Karpas-422 (cell line): ENCODE measurements at regions not wholly inside any gene's neighbourhood (a gene's known extent, or its start where the extent isn't known, plus 50 kb on each side); places are given as distances from the start of the nearest gene placed in this dataset.
A peak's percentile ranks its signal among the peaks of the same experiment; 100 is the strongest.

Experiments
- DNase-seq: peaks from one replicate; pipeline ENCODE4 v3.0.0-alpha.2; 2015
- H2AFZ ChIP-seq: fragments of 200-600 bp; sonication (generic); 2 replicates; pipeline ENCODE4 v1.6.1; 2014; ENCODE audit warnings: antibody characterized with exemption, low read length, mixed read lengths
- H3K27ac ChIP-seq: fragments of 200-600 bp; sonication (generic); 2 replicates; pipeline ENCODE4 v1.5.1; 2014; ENCODE audit warnings: mild to moderate bottlenecking, low read length, moderate library complexity
- H3K27me3 ChIP-seq: fragments of 200-600 bp; sonication (generic); 2 replicates; pipeline ENCODE4 v1.6.1; 2014; ENCODE audit warnings: low read length, mixed read lengths
- H3K36me3 ChIP-seq: fragments of 200-600 bp; sonication (generic); 2 replicates; pipeline ENCODE4 v1.6.1; 2014; ENCODE audit warnings: low read length, mixed read lengths; ENCODE audit not compliant: insufficient read depth
- H3K4me1 ChIP-seq: fragments of 200-600 bp; sonication (generic); 2 replicates; pipeline ENCODE4 v1.6.1; 2014; ENCODE audit warnings: mild to moderate bottlenecking, low read length, mixed read lengths
- H3K4me2 ChIP-seq: fragments of 200-600 bp; sonication (generic); 2 replicates; pipeline ENCODE4 v1.6.1; 2014; ENCODE audit warnings: low read length, low read depth, mild to moderate bottlenecking; ENCODE audit not compliant: poor library complexity, severe bottlenecking
- H3K4me3 ChIP-seq: fragments of 200-600 bp; sonication (generic); 2 replicates; pipeline ENCODE4 v1.5.1; 2014; ENCODE audit warnings: mild to moderate bottlenecking, antibody characterized with exemption, low read length, mixed read lengths
- H3K79me2 ChIP-seq: fragments of 200-600 bp; sonication (generic); 2 replicates; pipeline ENCODE4 v1.6.1; 2014; ENCODE audit warnings: mild to moderate bottlenecking, low read length, mixed read lengths
- H3K9ac ChIP-seq: fragments of 200-600 bp; sonication (generic); 2 replicates; pipeline ENCODE4 v1.6.0; 2014; ENCODE audit warnings: low read length
- H3K9me2 ChIP-seq: fragments of 200-600 bp; sonication (generic), shearing (Covaris generic); replicated peaks from 2 replicates; pipeline ENCODE4 v1.6.0; 2014; ENCODE audit warnings: mild to moderate bottlenecking, low read length, moderate library complexity; ENCODE audit not compliant: insufficient read depth
- H3K9me3 ChIP-seq: fragments of 300-700, 200-600 bp; sonication (generic); 2 replicates; pipeline ENCODE4 v1.6.1; 2014; ENCODE audit warnings: low read length, mixed read lengths
- H4K20me1 ChIP-seq: fragments of 200-600 bp; sonication (generic); 2 replicates; pipeline ENCODE4 v1.6.1; 2014; ENCODE audit warnings: mild to moderate bottlenecking, antibody characterized with exemption, low read length, low read depth; ENCODE audit not compliant: insufficient read depth

DNA sequence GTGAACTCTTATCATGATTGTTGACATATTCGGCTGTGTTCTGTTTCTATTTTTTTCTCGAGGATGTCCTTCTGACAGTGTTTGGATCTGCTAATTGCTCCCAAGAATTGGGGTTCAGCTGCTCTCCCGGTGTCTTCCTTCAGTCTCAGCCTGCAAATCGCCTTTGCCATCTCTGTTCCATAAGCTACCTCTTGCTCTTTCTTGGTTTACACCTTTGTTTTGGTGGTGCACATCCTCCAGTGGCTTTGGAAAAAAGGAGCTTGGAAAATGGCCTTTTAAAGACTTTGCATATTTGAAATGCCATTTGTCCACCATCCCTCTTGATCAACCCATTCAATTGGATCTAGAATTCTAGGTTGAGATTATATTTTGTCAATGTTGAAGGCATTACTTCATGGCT is 137.2 kb downstream of the URI1 start:
- H3K9ac ChIP-seq, result no peak overlapping the region
- H3K9me2 ChIP-seq, result no peaks in the 10 kb centered on the region
- no peaks in the 10 kb centered on the region for H3K36me3 ChIP-seq
- no peak overlapping the region for H3K4me2 ChIP-seq
- H2AFZ ChIP-seq, result no peak overlapping the region
- no peaks in the 10 kb centered on the region for H4K20me1 ChIP-seq
- peaks cover 23% of the 10 kb centered on the region for H3K4me1 ChIP-seq
- no peak for DNase-seq
- H3K4me3 ChIP-seq, result no peak overlapping the region
- H3K27me3 ChIP-seq, result no peaks in the 10 kb centered on the region
- H3K79me2 ChIP-seq, result no peaks in the 10 kb centered on the region
- H3K27ac ChIP-seq, result no peak overlapping the region
- no peaks in the 10 kb centered on the region for H3K9me3 ChIP-seq

DNA sequence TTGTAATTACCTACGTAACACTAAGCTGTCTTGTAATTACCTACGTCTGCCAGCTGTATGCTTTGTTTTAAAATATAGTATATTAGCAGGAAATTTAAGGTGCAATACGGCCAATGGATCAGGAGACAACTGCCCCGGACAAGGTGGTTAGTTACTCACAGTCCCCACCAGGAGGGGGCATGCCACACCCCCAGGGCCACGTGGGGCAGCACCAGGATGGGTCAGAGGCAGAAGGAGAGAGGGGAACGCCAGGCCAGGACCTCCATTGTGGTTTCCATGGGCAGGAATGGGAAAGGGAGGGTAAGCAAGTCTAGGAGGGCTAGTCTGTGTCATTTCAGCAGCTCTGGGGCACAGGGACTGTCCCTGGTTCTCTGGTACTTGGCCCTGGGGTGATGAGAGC is 140.1 kb downstream of the URI1 start:
- Histone ChIP-seq H3K9ac (no peak overlapping the region), H3K4me1 (peaks cover 17% of the 10 kb centered on the region), H3K9me2 (no peaks in the 10 kb centered on the region), H2AFZ (no peak overlapping the region), H3K27me3 (no peaks in the 10 kb centered on the region), H3K79me2 (no peaks in the 10 kb centered on the region), H3K27ac (no peak overlapping the region), H3K36me3 (no peaks in the 10 kb centered on the region), H3K9me3 (no peaks in the 10 kb centered on the region), H4K20me1 (no peaks in the 10 kb centered on the region), H3K4me3 (no peak overlapping the region), H3K4me2 (no peak overlapping the region)
- DNase-seq, result no peak

DNA sequence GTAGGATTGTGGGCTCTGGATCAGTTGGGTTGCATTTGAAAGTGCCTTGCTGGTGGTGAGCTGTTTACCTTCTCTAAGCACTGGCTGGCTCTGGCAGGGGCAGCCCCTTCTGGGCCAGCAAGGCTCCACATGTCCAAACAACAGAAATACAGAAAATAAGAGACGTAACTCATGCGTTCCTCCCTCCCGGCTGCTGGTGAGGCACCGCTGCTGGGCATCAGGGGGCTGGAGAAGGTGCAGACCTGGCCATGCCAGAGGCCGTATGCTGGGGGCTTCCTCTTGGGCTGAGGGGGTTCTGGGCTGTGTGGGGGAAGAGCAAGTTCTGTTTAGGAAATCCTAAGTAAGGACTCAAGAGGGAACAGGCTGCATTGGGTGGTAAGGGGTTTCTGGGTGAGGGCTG is 140.6 kb downstream of the URI1 start:
- Histone ChIP-seq H3K9me2 (no peaks in the 10 kb centered on the region), H3K27me3 (no peaks in the 10 kb centered on the region), H4K20me1 (no peaks in the 10 kb centered on the region)

GRCh38 chr19:30083125-30083681 is 141.2 kb downstream of the URI1 start:
- no peaks in the 10 kb centered on the region for H3K9me3 ChIP-seq
- no peak overlapping the region for H3K27ac ChIP-seq
- no peak overlapping the region for H3K4me3 ChIP-seq
- H3K4me2 ChIP-seq, result no peak overlapping the region
- no peaks in the 10 kb centered on the region for H3K36me3 ChIP-seq
- H3K79me2 ChIP-seq, result no peaks in the 10 kb centered on the region
- DNase-seq, result no peak
- H3K9me2 ChIP-seq, result no peaks in the 10 kb centered on the region
- H3K4me1 ChIP-seq, result peaks cover 11% of the 10 kb centered on the region
- H4K20me1 ChIP-seq, result no peaks in the 10 kb centered on the region
- no peak overlapping the region for H3K9ac ChIP-seq
- no peak overlapping the region for H2AFZ ChIP-seq
- no peaks in the 10 kb centered on the region for H3K27me3 ChIP-seq

More for the DNA sequence above, 140.6 kb downstream of the URI1 start:
- Histone ChIP-seq H3K9ac (no peak overlapping the region), H3K36me3 (no peaks in the 10 kb centered on the region), H2AFZ (no peak overlapping the region), H3K79me2 (no peaks in the 10 kb centered on the region), H3K27ac (no peak overlapping the region), H3K9me3 (no peaks in the 10 kb centered on the region), H3K4me2 (no peak overlapping the region), H3K4me1 (peaks cover 12% of the 10 kb centered on the region), H3K4me3 (no peak overlapping the region)
- no peak for DNase-seq

- no peak overlapping the region for H3K9ac ChIP-seq
- H3K9me3 ChIP-seq, result no peaks in the 10 kb centered on the region
- H3K27ac ChIP-seq, result no peak overlapping the region
- no peaks in the 10 kb centered on the region for H3K36me3 ChIP-seq
- H3K4me1 ChIP-seq, result peaks cover 11% of the 10 kb centered on the region
- H4K20me1 ChIP-seq, result no peaks in the 10 kb centered on the region
- H3K27me3 ChIP-seq, result no peaks in the 10 kb centered on the region
- no peak overlapping the region for H3K4me3 ChIP-seq
- H3K4me2 ChIP-seq, result no peak overlapping the region
- H2AFZ ChIP-seq, result no peak overlapping the region
- no peak for DNase-seq
- H3K79me2 ChIP-seq, result no peaks in the 10 kb centered on the region
- no peaks in the 10 kb centered on the region for H3K9me2 ChIP-seq
Measured at GRCh38 chr19:30083701-30084156, 141.7 kb downstream of the URI1 start.

DNA sequence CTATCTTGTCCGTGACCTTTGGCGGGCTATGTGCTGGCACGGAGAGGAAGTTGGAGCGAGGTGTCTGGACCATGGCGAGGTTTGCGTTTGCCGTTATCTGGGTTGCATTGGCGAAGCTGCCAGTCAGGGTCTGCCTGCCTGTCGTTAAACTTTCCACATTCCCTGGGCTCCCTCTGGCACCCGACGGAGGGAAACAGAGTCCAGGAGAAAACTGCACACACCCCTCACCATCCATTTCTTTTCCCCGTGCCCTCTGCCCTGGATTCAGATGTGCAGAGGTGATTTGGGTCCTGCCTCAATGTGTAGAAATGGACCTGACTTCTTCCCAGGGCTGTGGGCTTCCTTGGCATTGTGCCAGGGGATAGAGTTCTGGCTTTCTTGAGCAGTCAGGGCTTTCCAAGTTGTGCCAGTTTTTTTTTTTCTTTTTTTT is 142.4 kb downstream of the URI1 start:
- H3K27me3 ChIP-seq, result no peaks in the 10 kb centered on the region
- H3K9me2 ChIP-seq, result no peaks in the 10 kb centered on the region
- H3K27ac ChIP-seq, result no peak overlapping the region
- no peak for DNase-seq
- no peak overlapping the region for H3K9ac ChIP-seq
- H2AFZ ChIP-seq, result no peak overlapping the region
- no peaks in the 10 kb centered on the region for H3K9me3 ChIP-seq
- peaks cover 11% of the 10 kb centered on the region for H3K4me1 ChIP-seq
- no peaks in the 10 kb centered on the region for H3K36me3 ChIP-seq
- no peak overlapping the region for H3K4me3 ChIP-seq
- H3K79me2 ChIP-seq, result no peaks in the 10 kb centered on the region
- H4K20me1 ChIP-seq, result no peaks in the 10 kb centered on the region
- H3K4me2 ChIP-seq, result no peak overlapping the region

DNA sequence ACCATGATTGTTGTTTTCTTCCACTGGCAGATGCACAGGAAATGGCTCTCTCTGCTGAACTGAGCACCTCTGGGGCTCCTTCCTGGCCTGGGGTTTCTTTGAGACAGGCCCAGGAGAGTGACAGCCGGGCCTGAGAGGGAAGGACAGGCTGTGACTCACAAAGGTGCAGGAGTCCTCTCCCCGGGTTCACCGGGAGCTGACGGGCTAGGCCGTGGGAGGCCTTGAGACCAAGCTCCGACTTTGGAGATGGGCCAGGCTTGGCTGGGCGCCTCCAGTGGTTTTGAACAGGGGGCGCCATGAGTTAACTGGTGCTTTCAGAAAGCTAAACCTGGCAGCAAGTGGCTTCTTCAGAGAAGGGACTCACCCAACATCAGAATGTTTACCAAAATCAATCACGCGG is 143.4 kb downstream of the URI1 start:
- peak; percentile 59 for DNase-seq
- Histone ChIP-seq H3K27ac (no peak overlapping the region), H2AFZ (no peak overlapping the region), H3K4me3 (no peak overlapping the region), H4K20me1 (no peaks in the 10 kb centered on the region), H3K79me2 (no peaks in the 10 kb centered on the region), H3K27me3 (no peaks in the 10 kb centered on the region), H3K4me2 (no peak overlapping the region), H3K9me2 (no peaks in the 10 kb centered on the region), H3K9ac (no peak overlapping the region), H3K4me1 (peaks cover 11% of the 10 kb centered on the region), H3K9me3 (no peaks in the 10 kb centered on the region), H3K36me3 (no peaks in the 10 kb centered on the region)

DNA sequence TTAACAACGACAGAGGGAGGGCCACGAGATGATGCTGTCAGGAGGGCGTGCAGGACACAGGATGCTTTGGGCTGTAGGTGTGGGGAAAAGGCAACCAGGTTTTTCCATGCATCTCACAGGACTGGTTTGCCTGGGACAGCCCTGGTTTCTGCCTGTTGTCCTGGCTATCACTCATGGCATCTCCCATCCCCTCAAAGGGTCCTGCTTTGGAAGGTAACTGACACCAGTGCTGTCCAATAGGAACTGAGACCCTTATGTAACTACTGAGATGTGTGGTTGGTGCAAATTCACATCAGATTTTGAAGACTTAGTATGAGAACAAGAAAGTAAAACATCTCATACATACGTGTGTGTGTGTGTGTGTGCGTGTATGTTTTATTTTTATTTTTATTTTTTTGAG is 144.2 kb downstream of the URI1 start:
- H4K20me1 ChIP-seq, result no peaks in the 10 kb centered on the region
- peaks cover 5% of the 10 kb centered on the region for H3K4me1 ChIP-seq
- DNase-seq, result no peak
- no peaks in the 10 kb centered on the region for H3K9me3 ChIP-seq
- no peaks in the 10 kb centered on the region for H3K36me3 ChIP-seq
- H3K9me2 ChIP-seq, result no peaks in the 10 kb centered on the region
- H3K9ac ChIP-seq, result no peak overlapping the region
- H3K4me2 ChIP-seq, result no peak overlapping the region
- no peak overlapping the region for H3K27ac ChIP-seq
- no peaks in the 10 kb centered on the region for H3K79me2 ChIP-seq
- no peaks in the 10 kb centered on the region for H3K27me3 ChIP-seq
- no peak overlapping the region for H3K4me3 ChIP-seq
- no peak overlapping the region for H2AFZ ChIP-seq

DNA sequence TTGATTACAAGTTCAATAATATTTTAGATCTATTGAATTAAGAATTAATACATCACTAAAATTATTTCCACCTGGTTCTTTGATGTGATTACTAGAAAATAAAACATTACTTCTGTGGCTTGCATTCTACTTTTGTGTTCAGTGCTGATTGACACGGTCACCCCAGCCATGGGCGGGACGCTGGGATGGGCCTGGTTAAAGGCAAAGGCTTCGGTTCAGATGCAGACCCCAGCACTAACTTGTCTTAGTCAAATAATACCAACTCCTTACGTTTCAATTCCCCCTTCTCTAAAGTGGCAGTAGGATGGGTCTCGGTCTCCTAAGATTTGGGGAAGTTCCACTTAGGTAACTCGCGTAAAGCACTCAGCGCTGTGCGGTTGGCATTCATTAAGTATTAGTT is 144.9 kb downstream of the URI1 start:
- no peaks in the 10 kb centered on the region for H3K36me3 ChIP-seq
- no peak for DNase-seq
- no peak overlapping the region for H3K9ac ChIP-seq
- H3K9me2 ChIP-seq, result no peaks in the 10 kb centered on the region
- no peaks in the 10 kb centered on the region for H3K27me3 ChIP-seq
- no peak overlapping the region for H3K4me2 ChIP-seq
- H3K79me2 ChIP-seq, result no peaks in the 10 kb centered on the region
- no peaks in the 10 kb centered on the region for H3K9me3 ChIP-seq
- no peaks in the 10 kb centered on the region for H4K20me1 ChIP-seq
- no peak overlapping the region for H2AFZ ChIP-seq
- H3K4me3 ChIP-seq, result no peak overlapping the region
- no peaks in the 10 kb centered on the region for H3K4me1 ChIP-seq
- no peak overlapping the region for H3K27ac ChIP-seq
